Peyer's patch (tissue), 4 donors: ENCODE measurements at regions not wholly inside any gene's neighbourhood (a gene's known extent, or its start where the extent isn't known, plus 50 kb on each side); places are given as distances from the start of the nearest gene placed in this dataset.

Experiments used
- POLR2A ChIP-seq, 2 donors: fragments of 450-650 bp; IDR thresholded peaks; one replicate each; pipeline ENCODE4 v1.5.1; 2017; ENCODE audit warnings: antibody characterized with exemption in 2 of 2, mild to moderate bottlenecking in 2 of 2, moderate library complexity in 2 of 2
- TF ChIP-seq, protein P1 (sequence below), 6 experiments: fragments of 450-650 bp in 4 of 6; fragments of 200-600 bp in 2 of 6; sonication (generic) in 1 of 6; IDR thresholded peaks; one replicate each; pipeline ENCODE4 v1.5.1; 2017 to 2019; ENCODE audit warnings: antibody characterized with exemption in 6 of 6, mild to moderate bottlenecking in 3 of 6, moderate library complexity in 1 of 6

DNA sequence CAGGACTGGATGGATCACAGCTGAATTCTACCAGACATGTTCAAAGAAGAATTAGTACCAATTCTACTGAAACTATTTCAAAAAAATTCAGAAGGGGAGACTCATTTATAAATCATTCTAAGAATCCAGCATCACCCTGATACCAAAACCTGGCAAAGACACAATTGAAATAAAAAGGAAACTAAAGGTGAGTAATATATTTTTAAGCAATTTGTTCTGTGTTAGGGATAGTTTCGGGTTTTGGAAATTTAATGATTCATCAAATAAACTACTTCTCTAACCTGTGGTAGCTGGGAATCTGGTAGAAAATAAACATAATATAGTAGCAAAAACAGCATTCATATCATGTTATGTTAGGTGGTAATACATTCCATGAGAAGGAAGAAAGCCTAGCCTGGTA, 662.2 kb upstream of the BOD1L1 start:
- TF ChIP-seq, protein P1, sequence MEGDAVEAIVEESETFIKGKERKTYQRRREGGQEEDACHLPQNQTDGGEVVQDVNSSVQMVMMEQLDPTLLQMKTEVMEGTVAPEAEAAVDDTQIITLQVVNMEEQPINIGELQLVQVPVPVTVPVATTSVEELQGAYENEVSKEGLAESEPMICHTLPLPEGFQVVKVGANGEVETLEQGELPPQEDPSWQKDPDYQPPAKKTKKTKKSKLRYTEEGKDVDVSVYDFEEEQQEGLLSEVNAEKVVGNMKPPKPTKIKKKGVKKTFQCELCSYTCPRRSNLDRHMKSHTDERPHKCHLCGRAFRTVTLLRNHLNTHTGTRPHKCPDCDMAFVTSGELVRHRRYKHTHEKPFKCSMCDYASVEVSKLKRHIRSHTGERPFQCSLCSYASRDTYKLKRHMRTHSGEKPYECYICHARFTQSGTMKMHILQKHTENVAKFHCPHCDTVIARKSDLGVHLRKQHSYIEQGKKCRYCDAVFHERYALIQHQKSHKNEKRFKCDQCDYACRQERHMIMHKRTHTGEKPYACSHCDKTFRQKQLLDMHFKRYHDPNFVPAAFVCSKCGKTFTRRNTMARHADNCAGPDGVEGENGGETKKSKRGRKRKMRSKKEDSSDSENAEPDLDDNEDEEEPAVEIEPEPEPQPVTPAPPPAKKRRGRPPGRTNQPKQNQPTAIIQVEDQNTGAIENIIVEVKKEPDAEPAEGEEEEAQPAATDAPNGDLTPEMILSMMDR (IDR thresholded peaks at IDR 0.05): no peak
- no peak for TF ChIP-seq POLR2A (IDR thresholded peaks at IDR 0.05)
